ENCODE measurements at regions not wholly inside any gene's neighbourhood (a gene's known extent, or its start where the extent isn't known, plus 50 kb on each side); places are given as distances from the start of the nearest gene placed in this dataset.

DNA sequence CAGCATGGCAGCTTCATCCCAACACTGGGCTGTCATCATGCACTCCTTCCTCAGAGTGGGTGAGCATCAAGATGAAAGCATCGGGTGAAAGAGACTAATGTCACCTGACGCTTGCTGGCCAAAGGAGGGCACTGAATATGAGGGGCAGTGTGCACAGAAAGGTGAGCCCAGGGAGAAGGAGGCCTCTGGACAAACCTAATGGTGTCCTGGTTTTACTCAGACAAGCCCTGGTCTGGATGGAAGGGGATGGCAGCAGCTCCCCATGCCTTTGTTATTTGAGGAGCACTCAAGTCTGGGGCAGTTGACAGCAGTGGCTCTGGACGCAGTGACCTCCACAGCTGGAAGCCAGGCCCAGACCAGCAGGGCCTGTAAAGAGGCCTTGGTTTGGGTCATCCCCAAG, 209.7 kb downstream of the SMAD2 start:
- TF ChIP-seq, protein P1, sequence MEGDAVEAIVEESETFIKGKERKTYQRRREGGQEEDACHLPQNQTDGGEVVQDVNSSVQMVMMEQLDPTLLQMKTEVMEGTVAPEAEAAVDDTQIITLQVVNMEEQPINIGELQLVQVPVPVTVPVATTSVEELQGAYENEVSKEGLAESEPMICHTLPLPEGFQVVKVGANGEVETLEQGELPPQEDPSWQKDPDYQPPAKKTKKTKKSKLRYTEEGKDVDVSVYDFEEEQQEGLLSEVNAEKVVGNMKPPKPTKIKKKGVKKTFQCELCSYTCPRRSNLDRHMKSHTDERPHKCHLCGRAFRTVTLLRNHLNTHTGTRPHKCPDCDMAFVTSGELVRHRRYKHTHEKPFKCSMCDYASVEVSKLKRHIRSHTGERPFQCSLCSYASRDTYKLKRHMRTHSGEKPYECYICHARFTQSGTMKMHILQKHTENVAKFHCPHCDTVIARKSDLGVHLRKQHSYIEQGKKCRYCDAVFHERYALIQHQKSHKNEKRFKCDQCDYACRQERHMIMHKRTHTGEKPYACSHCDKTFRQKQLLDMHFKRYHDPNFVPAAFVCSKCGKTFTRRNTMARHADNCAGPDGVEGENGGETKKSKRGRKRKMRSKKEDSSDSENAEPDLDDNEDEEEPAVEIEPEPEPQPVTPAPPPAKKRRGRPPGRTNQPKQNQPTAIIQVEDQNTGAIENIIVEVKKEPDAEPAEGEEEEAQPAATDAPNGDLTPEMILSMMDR (conservative IDR thresholded peaks at IDR 0.05; ENCODE audit: low read length) = no peak
- DNase-seq (ENCODE audit: low read depth) = no peak

DNA sequence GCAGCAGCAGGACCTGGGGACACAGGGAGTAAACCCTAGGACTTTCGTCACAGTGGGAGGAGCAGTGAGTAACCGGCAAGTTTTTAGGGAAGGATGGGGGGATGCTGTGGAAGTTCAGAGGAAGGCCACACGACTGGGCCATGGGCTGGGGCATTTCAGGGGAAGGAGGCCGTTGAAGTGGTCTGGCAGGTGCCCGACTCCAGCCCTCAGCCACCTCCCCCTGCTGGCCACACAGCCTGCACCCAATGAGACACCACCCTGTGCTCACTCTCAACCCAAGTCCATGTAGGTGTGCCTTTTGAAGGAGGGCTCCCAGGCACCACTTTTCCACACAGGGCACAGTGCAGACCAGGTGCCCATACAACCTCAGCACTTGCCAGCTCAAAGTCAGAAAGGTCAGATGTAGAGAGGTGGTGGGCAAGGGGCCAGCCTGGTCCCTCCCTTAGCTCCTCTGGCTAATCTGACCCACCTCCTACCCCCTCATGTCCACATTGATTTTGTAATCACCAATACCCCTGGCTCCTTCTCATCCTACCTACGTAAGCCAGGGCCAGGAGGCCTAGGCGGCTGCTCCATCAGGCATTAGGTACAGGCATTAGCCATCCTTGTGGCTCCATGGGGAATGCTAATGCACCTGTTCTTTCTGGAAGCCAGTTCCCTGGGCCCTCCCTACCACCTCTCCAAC, 211.2 kb downstream of the SMAD2 start:
- no peak for DNase-seq (ENCODE audit: low read depth)
- no peak overlapping the region for H3K4me3 ChIP-seq (ENCODE audit: low read length)
- TF ChIP-seq, protein P1 (conservative IDR thresholded peaks at IDR 0.05; ENCODE audit: low read length) = no peak

More for the DNA sequence above, 209.7 kb downstream of the SMAD2 start:
- no peak overlapping the region for H3K4me3 ChIP-seq (ENCODE audit: low read length)

GRCh38 chr18:47718646-47719045, 211.8 kb downstream of the SMAD2 start:
- H3K4me3 ChIP-seq (ENCODE audit: low read length) = no peak overlapping the region
- TF ChIP-seq, protein P1 (conservative IDR thresholded peaks at IDR 0.05; ENCODE audit: low read length) = no peak
- no peak for DNase-seq (ENCODE audit: low read depth)

- no peak overlapping the region for H3K4me3 ChIP-seq (ENCODE audit: low read length)
- TF ChIP-seq, protein P1 (conservative IDR thresholded peaks at IDR 0.05; ENCODE audit: low read length) = no peak
- no peak for DNase-seq (ENCODE audit: low read depth)
Measured at GRCh38 chr18:47717257-47717656, 213.2 kb downstream of the SMAD2 start.

GRCh38 chr18:47716632-47717185, 213.8 kb downstream of the SMAD2 start:
- TF ChIP-seq, protein P1 (conservative IDR thresholded peaks at IDR 0.05; ENCODE audit: low read length) = no peak
- DNase-seq (ENCODE audit: low read depth) = no peak
- H3K4me3 ChIP-seq (ENCODE audit: low read length) = no peak overlapping the region

DNA sequence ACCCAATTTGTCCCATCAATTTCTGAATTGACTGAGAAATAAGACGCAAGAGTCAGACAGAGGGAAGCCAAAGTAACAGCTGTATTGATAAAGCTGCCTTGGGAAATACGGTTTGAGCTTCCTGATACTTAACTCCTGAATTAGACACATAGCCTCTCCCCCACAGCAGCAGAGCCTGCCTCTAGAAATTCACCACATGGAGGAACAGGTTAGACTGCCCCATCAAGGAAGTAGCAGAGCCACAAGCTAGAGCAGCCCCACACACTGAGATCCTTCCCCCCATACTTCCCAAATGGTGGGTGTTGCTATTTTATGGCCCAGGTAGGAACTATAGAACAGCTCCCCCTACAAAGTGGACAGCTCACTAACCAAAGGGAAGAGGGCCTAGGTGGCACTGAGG, 220.0 kb downstream of the SMAD2 start:
- TF ChIP-seq, protein P1 (conservative IDR thresholded peaks at IDR 0.05; ENCODE audit: low read length) = no peak
- H3K4me3 ChIP-seq (ENCODE audit: low read length) = no peak overlapping the region
- no peak for DNase-seq (ENCODE audit: low read depth)

GRCh38 chr18:47709556-47709955, 220.9 kb downstream of the SMAD2 start:
- no peak for DNase-seq (ENCODE audit: low read depth)
- TF ChIP-seq, protein P1 (conservative IDR thresholded peaks at IDR 0.05; ENCODE audit: low read length) = no peak
- H3K4me3 ChIP-seq (ENCODE audit: low read length) = no peak overlapping the region
